Lower lobe of right lung (tissue), 2 donors: ENCODE measurements at regions not wholly inside any gene's neighbourhood (a gene's known extent, or its start where the extent isn't known, plus 50 kb on each side); places are given as distances from the start of the nearest gene placed in this dataset.
A peak's percentile ranks its signal among the peaks of the same experiment; 100 is the strongest.

ENCODE experiments used
- ATAC-seq, 2 donors: fragments of 200-7000 bp; cut with Tn5 transposase; one replicate each; pipeline ENCODE4 v1.9.1; 2020 to 2022; ENCODE audit warnings: mild to moderate bottlenecking in 2 of 2, moderate library complexity in 2 of 2
- DNase-seq: peaks from one replicate; pipeline ENCODE4 v3.0.0-alpha.2; 2020
- H3K27ac ChIP-seq: fragments of 200-600 bp; one replicate; pipeline ENCODE4 v1.8.0; 2022
- H3K27me3 ChIP-seq: fragments of 200-600 bp; one replicate; pipeline ENCODE4 v1.8.0; 2022; ENCODE audit warnings: low read depth
- H3K36me3 ChIP-seq: fragments of 200-600 bp; one replicate; pipeline ENCODE4 v1.8.0; 2022; ENCODE audit warnings: mild to moderate bottlenecking
- H3K4me1 ChIP-seq: fragments of 200-600 bp; one replicate; pipeline ENCODE4 v1.8.0; 2022
- H3K4me3 ChIP-seq: fragments of 200-600 bp; one replicate; pipeline ENCODE4 v1.8.0; 2022; ENCODE audit warnings: mild to moderate bottlenecking
- H3K9me3 ChIP-seq: fragments of 200-600 bp; one replicate; pipeline ENCODE4 v1.8.0; 2022
- CTCF ChIP-seq: fragments of 200-600 bp; IDR thresholded peaks from one replicate; pipeline ENCODE4 v1.8.0; 2022; ENCODE audit warnings: antibody characterized with exemption, mild to moderate bottlenecking
- intact Hi-C: fragments of 100-400 bp; cut with DNase I; formaldehyde crosslinking; loops from one replicate; pipeline ENCODE4 v1.11.0; 2022
- donor health status: DM: no; HTN: yes; CAD: no; lungs with severe emphysema.

GRCh38 chr16:52203096-52203495 lies 343.8 kb downstream of the TOX3 start:
- DNase-seq (no peak), ATAC-seq (no peak)
- no peak overlapping the region for H3K27ac ChIP-seq
- no peak for TF ChIP-seq CTCF
- H3K36me3 ChIP-seq, result no peaks in the 10 kb centered on the region
- intact Hi-C loops, result no loop called here
- H3K4me1 ChIP-seq, result no peaks in the 10 kb centered on the region
- H3K9me3 ChIP-seq, result no peaks in the 10 kb centered on the region
- no peak overlapping the region for H3K4me3 ChIP-seq
- no peaks in the 10 kb centered on the region for H3K27me3 ChIP-seq

- no peak overlapping the region for H3K4me3 ChIP-seq
- no peaks in the 10 kb centered on the region for H3K27me3 ChIP-seq
- intact Hi-C loops, result no loop called here
- no peak for DNase-seq
- no peak for TF ChIP-seq CTCF
- no peak overlapping the region for H3K27ac ChIP-seq
- ATAC-seq, result no peak
- H3K9me3 ChIP-seq, result no peaks in the 10 kb centered on the region
- H3K36me3 ChIP-seq, result no peaks in the 10 kb centered on the region
- H3K4me1 ChIP-seq, result no peaks in the 10 kb centered on the region
Measured at GRCh38 chr16:52193441-52193840, 353.5 kb downstream of the TOX3 start.

- TF ChIP-seq CTCF, result peak; percentile 92
- Histone ChIP-seq H3K27me3 (no peaks in the 10 kb centered on the region), H3K27ac (no peak overlapping the region), H3K4me3 (no peak overlapping the region), H3K4me1 (no peaks in the 10 kb centered on the region), H3K36me3 (no peaks in the 10 kb centered on the region), H3K9me3 (no peaks in the 10 kb centered on the region)
- intact Hi-C loops, result no loop called here
- peak; percentile 67 to 75 for ATAC-seq
- peak; percentile 54 for DNase-seq
Measured at GRCh38 chr16:52191531-52192134, 355.3 kb downstream of the TOX3 start.

GRCh38 chr16:52184336-52184735 lies 362.6 kb downstream of the TOX3 start:
- Histone ChIP-seq H3K27ac (no peak overlapping the region), H3K9me3 (no peaks in the 10 kb centered on the region), H3K4me1 (no peaks in the 10 kb centered on the region), H3K27me3 (no peaks in the 10 kb centered on the region), H3K4me3 (no peak overlapping the region), H3K36me3 (no peaks in the 10 kb centered on the region)
- ATAC-seq (no peak), DNase-seq (no peak)
- TF ChIP-seq CTCF, result no peak
- intact Hi-C loops, result no loop called here

GRCh38 chr16:52182840-52183239 lies 364.1 kb downstream of the TOX3 start:
- Histone ChIP-seq H3K4me1 (no peaks in the 10 kb centered on the region), H3K36me3 (no peaks in the 10 kb centered on the region), H3K27me3 (no peaks in the 10 kb centered on the region), H3K4me3 (no peak overlapping the region), H3K27ac (no peak overlapping the region), H3K9me3 (no peaks in the 10 kb centered on the region)
- DNase-seq, result no peak
- no peak for TF ChIP-seq CTCF
- ATAC-seq, result no peak
- intact Hi-C loops, result no loop called here

GRCh38 chr16:52174168-52174567 lies 372.8 kb downstream of the TOX3 start:
- Histone ChIP-seq H3K27me3 (no peaks in the 10 kb centered on the region), H3K27ac (no peak overlapping the region), H3K4me1 (no peaks in the 10 kb centered on the region), H3K9me3 (no peaks in the 10 kb centered on the region), H3K36me3 (no peaks in the 10 kb centered on the region), H3K4me3 (no peak overlapping the region)
- TF ChIP-seq CTCF, result no peak
- DNase-seq, result no peak
- ATAC-seq, result no peak
- intact Hi-C loops, result no loop called here
